OCI-M2 (cell line): ENCODE measurements at regions not wholly inside any gene's neighbourhood (a gene's known extent, or its start where the extent isn't known, plus 50 kb on each side); places are given as distances from the start of the nearest gene placed in this dataset.
"Not testable (repeated sequence)": the region's sequence is repeated elsewhere in the genome, so short reads cannot be mapped to it uniquely, and the experiment has no call there.

ENCODE experiments used
- DNase-seq: peaks from one replicate; lab custom pipeline; 2025; ENCODE audit not compliant: unreplicated experiment; lab: John Stamatoyannopoulos, UW

GRCh38 chr19:33866696-33867095, 70.0 kb downstream of the KCTD15 start:
- DNase-seq, result no peak

DNA sequence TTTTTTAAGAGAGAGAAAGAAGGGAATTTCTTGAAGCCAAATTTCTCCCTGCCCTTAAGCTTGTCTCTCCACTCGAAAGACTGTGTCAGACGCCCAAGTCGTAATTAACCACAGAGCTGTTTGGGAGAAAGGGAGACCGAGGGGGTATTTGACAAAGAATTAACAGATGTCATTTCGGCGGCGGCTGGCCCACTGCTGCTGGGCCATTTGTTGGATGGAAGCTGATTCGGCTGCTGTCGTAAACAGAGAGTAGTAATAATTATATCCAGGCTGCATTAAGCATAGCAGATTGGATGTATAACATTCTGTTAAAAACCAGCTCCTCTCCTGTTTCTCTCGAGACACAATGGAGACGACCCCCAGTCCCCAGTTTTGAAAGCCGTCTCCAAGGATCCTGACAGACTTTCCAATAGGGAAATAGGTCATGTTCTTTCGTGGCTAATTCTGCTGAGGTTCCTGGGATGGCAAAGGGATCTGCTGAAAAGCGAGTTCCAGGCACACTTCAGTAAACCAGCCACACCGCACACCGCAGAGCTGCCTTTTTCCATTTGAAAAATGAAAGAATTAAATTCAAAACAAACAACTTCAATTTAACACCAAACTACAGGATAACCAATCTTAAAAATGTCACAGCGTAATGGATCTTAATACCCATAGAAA, 71.5 kb downstream of the KCTD15 start:
- DNase-seq, result no peak

DNA sequence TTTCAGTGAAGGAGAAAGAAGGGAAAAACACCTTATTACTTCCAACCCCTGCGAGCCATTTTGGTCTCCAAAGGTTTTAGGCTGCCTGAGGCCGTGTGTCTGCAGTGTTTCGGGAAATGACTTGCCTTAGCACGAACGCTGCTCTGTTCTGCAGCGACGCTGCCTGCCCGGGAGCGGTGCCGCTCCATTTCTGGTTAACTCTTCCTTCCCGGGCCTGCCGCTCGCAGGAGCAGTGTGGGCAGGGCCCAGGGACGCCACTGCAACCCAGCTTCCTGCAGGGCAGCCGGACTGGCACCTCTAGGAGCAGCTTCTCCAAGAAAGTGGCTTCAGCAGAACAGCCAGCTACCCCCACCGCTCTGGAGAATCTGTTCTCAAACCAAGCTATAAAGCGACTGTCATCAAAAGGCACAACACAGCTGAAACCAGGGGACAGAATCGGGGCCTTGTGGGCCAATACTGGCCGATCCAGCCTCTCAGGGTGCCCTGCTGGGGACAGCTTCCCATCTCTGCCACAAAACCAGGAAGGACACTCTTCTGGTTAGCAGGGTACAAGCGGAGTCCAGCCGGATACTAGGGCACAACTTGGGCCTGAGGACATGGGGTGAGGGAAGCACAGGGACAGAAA, 72.2 kb downstream of the KCTD15 start:
- DNase-seq, result no peak

GRCh38 chr19:33870298-33870932, 73.7 kb downstream of the KCTD15 start:
- DNase-seq, result not testable (repeated sequence)

DNA sequence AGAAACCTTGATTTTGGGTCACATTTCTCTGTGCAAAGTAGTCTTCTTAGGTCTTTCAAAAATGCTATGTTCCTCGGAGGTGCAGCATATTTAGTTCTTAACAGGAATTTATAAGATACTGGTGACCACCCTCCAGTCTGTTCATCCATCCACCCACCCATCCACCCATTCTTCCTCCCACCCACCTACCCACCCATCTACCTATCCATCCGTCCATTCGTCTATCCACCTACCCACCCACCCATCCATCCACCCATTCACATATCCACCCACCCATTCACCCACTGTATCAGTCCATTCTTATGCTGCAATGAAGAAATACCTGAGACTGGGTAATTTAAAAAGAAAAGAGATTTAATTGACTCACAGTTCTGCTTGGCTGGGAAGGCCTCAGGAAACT, 74.9 kb downstream of the KCTD15 start:
- DNase-seq, result no peak

DNA sequence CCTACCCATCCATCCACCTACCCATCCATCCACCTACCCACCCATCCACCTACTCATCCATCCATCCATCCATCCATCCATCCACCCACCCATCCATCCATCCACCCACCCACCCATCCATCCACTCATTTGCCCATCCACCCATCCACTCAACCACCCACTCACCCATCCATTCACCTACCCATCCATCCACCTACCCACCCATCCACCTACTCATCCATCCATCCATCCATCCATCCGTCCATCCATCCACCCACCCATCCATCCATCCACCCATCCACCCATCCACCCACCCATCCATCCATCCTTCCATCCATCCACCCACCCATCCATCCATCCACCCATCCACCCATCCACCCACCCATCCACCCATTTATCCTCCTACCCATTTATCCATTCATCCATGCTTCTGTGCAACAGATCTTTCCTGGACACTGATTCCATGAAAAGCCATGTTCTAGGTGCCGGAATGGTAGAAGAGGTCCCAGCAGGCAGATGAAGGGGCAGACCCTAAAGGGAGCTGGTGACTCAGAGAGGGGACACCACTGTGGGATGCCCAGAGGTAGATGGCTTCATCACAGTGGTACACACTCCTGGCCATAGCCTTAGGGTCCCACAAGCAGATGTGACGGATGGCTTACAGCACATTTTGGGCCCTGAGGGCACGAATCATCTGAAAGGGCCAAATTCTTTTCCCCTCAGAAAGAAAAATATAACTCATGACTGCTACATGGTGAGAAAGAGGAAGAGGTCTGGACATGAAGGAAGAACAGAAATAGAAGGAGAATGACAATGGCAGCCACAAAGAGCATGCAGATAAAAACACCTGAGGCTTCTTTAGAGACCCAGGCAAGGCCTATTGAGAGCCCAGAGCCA, 76.0 kb downstream of the KCTD15 start:
- no peak for DNase-seq

DNA sequence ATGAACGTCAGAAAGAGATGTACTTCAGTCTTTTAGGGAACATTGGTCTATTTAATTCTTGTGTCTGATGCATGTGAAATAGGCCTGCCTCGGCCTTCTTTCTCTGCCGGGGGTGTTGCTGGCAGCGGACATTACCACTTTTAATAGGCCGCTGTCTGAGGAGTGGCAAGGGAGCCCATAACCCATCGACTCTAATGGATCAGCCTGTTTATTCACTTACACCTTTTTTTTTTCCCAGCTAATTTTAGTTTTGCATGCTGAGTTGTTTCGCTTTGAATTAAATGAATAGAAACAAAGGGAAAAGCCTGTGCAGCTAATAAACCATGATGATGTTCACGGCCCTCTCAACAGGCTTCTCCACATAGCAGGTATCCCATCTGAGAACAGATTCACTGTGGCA, 78.4 kb downstream of the KCTD15 start:
- no peak for DNase-seq

- no peak for DNase-seq
Observed at GRCh38 chr19:33876192-33876591, 79.5 kb downstream of the KCTD15 start.

DNA sequence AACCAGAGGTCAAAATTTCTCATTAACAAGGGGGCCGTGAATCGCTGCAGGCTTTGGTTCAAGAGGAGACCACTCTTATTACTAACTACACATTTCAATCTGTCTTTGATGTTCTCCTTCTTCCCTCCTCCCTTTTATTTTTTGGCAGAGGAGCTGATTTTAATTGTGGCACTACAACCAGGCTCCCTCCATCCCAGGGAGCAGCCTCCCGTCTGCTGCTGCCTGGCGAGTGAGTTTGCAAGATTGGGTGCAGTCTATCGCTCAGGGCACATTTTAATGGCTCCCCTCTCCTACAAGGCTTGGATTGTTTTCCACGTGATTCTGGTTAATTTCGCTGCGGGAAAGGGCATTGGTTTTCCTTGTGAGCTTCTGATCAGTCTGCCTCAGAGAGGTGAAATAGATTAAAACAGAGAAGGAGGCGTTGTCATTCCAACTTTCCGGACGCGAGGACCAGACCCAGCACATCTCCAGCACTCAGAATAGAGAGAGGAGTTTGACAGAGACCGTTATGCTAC, 81.4 kb downstream of the KCTD15 start:
- no peak for DNase-seq

GRCh38 chr19:33878910-33879810, 82.5 kb downstream of the KCTD15 start:
- no peak for DNase-seq

- no peak for DNase-seq
Observed at GRCh38 chr19:33879818-33880575, 83.3 kb downstream of the KCTD15 start.

- DNase-seq, result no peak
Observed at GRCh38 chr19:33883859-33884519, 87.3 kb downstream of the KCTD15 start.

DNA sequence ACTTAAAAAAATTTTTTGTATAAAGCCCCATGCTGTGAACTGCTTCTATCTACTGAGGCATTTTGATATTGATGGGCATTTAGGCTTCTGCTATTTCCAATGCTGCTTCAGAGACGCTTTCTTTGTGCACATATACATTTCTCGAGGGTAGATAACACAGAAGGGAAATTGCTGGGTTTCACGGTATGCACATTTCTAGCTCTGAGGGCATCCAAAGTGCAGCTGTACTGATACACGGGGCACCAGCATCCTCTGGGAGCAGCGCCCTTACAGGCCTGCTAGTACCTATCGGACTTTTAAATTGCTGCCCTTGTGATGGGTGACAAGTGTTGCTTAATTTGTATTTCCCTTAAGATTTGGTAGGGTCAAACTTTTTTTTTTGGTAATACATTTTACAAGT, 88.6 kb downstream of the KCTD15 start:
- no peak for DNase-seq

DNA sequence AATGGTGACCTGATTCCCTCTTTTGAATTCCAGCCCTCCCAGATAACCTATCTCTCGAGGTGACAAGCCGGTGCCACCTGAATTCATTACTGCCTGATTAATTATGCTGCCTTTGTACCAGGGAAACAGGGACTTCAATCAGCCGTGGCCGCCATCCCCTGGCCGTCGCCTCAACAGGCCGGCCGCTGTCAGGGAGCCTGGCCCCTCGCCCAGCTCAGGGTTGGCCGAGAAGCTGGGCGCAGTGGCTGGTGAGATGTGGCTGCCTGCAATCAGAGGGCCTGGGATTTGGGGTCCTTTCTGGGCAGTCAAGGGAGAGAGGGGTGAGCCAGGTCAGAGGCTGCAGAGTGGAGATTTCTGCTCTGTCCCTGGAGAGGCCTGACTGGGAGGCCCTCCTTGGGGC, 91.2 kb downstream of the KCTD15 start:
- no peak for DNase-seq

- DNase-seq, result no peak
Observed at GRCh38 chr19:33888665-33889064, 92.0 kb downstream of the KCTD15 start.

GRCh38 chr19:33890569-33890968, 93.9 kb downstream of the KCTD15 start:
- no peak for DNase-seq

DNA sequence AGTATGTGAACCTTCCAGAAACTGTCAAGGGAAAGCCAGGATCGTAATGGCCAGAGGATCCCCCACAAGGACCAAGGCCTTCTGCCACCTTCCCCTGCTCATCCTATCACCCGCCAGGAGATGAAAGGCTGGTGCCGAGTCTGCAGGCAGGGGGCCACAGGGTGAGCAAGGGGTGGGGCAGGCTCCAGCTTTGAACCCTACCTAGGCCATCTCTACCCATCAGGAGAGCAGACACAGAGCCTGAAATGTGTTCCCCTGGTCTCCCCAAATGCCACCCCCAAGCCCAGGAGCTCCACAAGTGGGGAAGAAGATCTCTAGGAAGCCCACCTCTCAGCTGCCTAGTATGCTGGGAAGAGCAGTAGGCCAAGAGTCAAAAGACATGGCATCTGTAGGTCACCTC, 95.1 kb downstream of the KCTD15 start:
- DNase-seq, result no peak

- no peak for DNase-seq
Observed at GRCh38 chr19:33894787-33895186, 98.1 kb downstream of the KCTD15 start.

GRCh38 chr19:33895366-33895765, 98.7 kb downstream of the KCTD15 start:
- DNase-seq, result no peak
